SK-N-SH (cell line): ENCODE measurements at regions not wholly inside any gene's neighbourhood (a gene's known extent, or its start where the extent isn't known, plus 50 kb on each side); places are given as distances from the start of the nearest gene placed in this dataset.

Experiments
- CTCF ChIA-PET: fragments of 300-600, 350-600 bp; formaldehyde crosslinking; extraction: SDS; loops from one replicate; lab custom pipeline; 2021; lab: Yijun Ruan, JAX
- POLR2A ChIA-PET: fragments of 350-600 bp; sonication (Branson Sonifier 250); formaldehyde crosslinking; extraction: SDS; loops from one replicate; lab custom pipeline; 2020; ENCODE audit warnings: antibody characterized with exemption, inconsistent platforms; lab: Yijun Ruan, JAX
- DNase-seq: peaks from one replicate; pipeline ENCODE4 v3.0.0; 2012
- H2AFZ ChIP-seq: fragments of 200-600 bp; sonication (generic); 2 replicates; pipeline ENCODE4 v1.8.1; 2016; ENCODE audit warnings: antibody characterized with exemption, mild to moderate bottlenecking, low read depth
- H3F3A ChIP-seq: fragments of 200-600 bp; sonication (generic); replicated peaks from 2 replicates; pipeline ENCODE3; 2016; ENCODE audit warnings: antibody characterized with exemption, mild to moderate bottlenecking; ENCODE audit not compliant: insufficient read depth
- H3K27ac ChIP-seq, 2 experiments: fragments of 200-500 bp in 1 of 2; fragments of 200-600 bp in 1 of 2; sonication (Bioruptor generic) in 1 of 2; sonication (generic), shearing (Covaris generic) in 1 of 2; 2 replicates each; pipeline versions ENCODE4 v1.5.1 to v1.6.1; 2014 to 2016; ENCODE audit warnings: low read depth in 2 of 2, inconsistent platforms in 1 of 2, low read length in 1 of 2, mild to moderate bottlenecking in 1 of 2, mixed read lengths in 1 of 2
- H3K27me3 ChIP-seq: fragments of 200-600 bp; sonication (generic), shearing (Covaris generic); 2 replicates; pipeline ENCODE4 v1.6.1; 2016; ENCODE audit warnings: mixed run types; ENCODE audit not compliant: insufficient read depth
- H3K36me3 ChIP-seq, 2 experiments: fragments of 200-500 bp in 1 of 2; fragments of 200-600 bp in 1 of 2; sonication (Bioruptor generic) in 1 of 2; sonication (generic) in 1 of 2; replicated peaks in 1 of 2; 2 replicates each; pipeline versions ENCODE3 to v1.5.1; 2014 to 2016; ENCODE audit warnings: low read length in 1 of 2, mild to moderate bottlenecking in 1 of 2; ENCODE audit not compliant: insufficient read depth in 2 of 2, control insufficient read depth in 1 of 2
- H3K4me1 ChIP-seq, 2 experiments: fragments of 200-500 bp in 1 of 2; fragments of 200-600 bp in 1 of 2; sonication (Bioruptor generic) in 1 of 2; sonication (generic), shearing (Covaris generic) in 1 of 2; 2 replicates each; pipeline versions ENCODE4 v1.5.1 to v1.6.1; 2014 to 2016; ENCODE audit warnings: low read depth in 1 of 2, low read length in 1 of 2, mixed run types in 1 of 2; ENCODE audit not compliant: insufficient read depth in 2 of 2, control insufficient read depth in 1 of 2
- H3K4me2 ChIP-seq: fragments of 200-600 bp; sonication (generic), shearing (Covaris generic); 2 replicates; pipeline ENCODE4 v1.6.1; 2017; ENCODE audit warnings: mixed run types
- H3K4me3 ChIP-seq, 2 experiments: fragments of 200-500 bp in 1 of 2; fragments of 200-600 bp in 1 of 2; sonication (Bioruptor generic) in 1 of 2; sonication (generic), shearing (Covaris generic) in 1 of 2; 2 replicates each; pipeline versions ENCODE4 v1.5.1 to v1.8.1; 2014 to 2016; ENCODE audit warnings: low read depth in 2 of 2, inconsistent platforms in 1 of 2, low read length in 1 of 2, mild to moderate bottlenecking in 1 of 2, mixed read lengths in 1 of 2, moderate library complexity in 1 of 2
- H3K79me2 ChIP-seq: fragments of 200-600 bp; sonication (generic); 2 replicates; pipeline ENCODE4 v1.8.1; 2017; ENCODE audit warnings: mild to moderate bottlenecking; ENCODE audit not compliant: insufficient read depth
- H3K9ac ChIP-seq: fragments of 200-600 bp; sonication (generic); 2 replicates; pipeline ENCODE4 v1.6.1; 2017; ENCODE audit warnings: mixed run types
- H3K9me2 ChIP-seq: fragments of 200-600 bp; sonication (generic); 2 replicates; pipeline ENCODE4 v1.6.1; 2017; ENCODE audit warnings: mixed run types
- H3K9me3 ChIP-seq: fragments of 200-600 bp; sonication (generic); 2 replicates; pipeline ENCODE4 v1.6.1; 2017; ENCODE audit warnings: mixed run types, mild to moderate bottlenecking, moderate library complexity
- H4K20me1 ChIP-seq: fragments of 200-600 bp; sonication (generic); 2 replicates; pipeline ENCODE4 v1.6.1; 2017; ENCODE audit warnings: mild to moderate bottlenecking, mixed run types; ENCODE audit not compliant: insufficient read depth
- CHD2 ChIP-seq: fragments of 150-350 bp; IDR thresholded peaks from 2 replicates; pipeline ENCODE4 v1.6.1; 2018; ENCODE audit warnings: low read length; ENCODE audit not compliant: partially characterized antibody
- CTCF ChIP-seq: fragments of 200-600 bp; sonication (generic); IDR thresholded peaks from 2 replicates; pipeline ENCODE4 v1.6.1; 2017; ENCODE audit warnings: antibody characterized with exemption, mild to moderate bottlenecking, moderate library complexity
- FOXJ3 ChIP-seq: sonication (generic); formaldehyde crosslinking; IDR thresholded peaks from 2 replicates; pipeline ENCODE4 v1.5.1; 2020; ENCODE audit warnings: mild to moderate bottlenecking, missing genetic modification reagents
- GABPA ChIP-seq: IDR thresholded peaks from 2 replicates; pipeline ENCODE4 v1.4.0; 2012; ENCODE audit warnings: low read depth, mild to moderate bottlenecking
- IRF3 ChIP-seq: fragments of 150-350 bp; IDR thresholded peaks from 2 replicates; pipeline ENCODE4 v1.6.1; 2016; ENCODE audit warnings: mild to moderate bottlenecking, low read depth, low read length
- JUND ChIP-seq: IDR thresholded peaks from 2 replicates; pipeline ENCODE4 v1.4.0; 2012
- MXI1 ChIP-seq: IDR thresholded peaks from 2 replicates; pipeline ENCODE4 v1.6.1; 2012; ENCODE audit warnings: mild to moderate bottlenecking, low read depth, low read length, improper control_type of control experiment
- NRF1 ChIP-seq: IDR thresholded peaks from 2 replicates; pipeline ENCODE4 v1.6.1; 2012; ENCODE audit warnings: low read depth, mild to moderate bottlenecking, low read length
- POLR2AphosphoS5 ChIP-seq: IDR thresholded peaks from 2 replicates; pipeline ENCODE4 v1.6.1; 2012; ENCODE audit warnings: low read depth, low read length
- REST ChIP-seq: IDR thresholded peaks from 2 replicates; pipeline ENCODE4 v1.6.1; 2012; ENCODE audit warnings: mild to moderate bottlenecking, low read depth, low read length, moderate library complexity
- RXRA ChIP-seq: IDR thresholded peaks from 2 replicates; pipeline ENCODE4 v1.4.0; 2012; ENCODE audit warnings: low read depth, mild to moderate bottlenecking, borderline replicate concordance
- SIN3A ChIP-seq: IDR thresholded peaks from 2 replicates; pipeline ENCODE4 v1.6.1; 2012; ENCODE audit warnings: low read depth, mild to moderate bottlenecking, low read length, moderate library complexity, borderline replicate concordance
- SMC3 ChIP-seq: IDR thresholded peaks from 2 replicates; pipeline ENCODE4 v1.6.1; 2012; ENCODE audit warnings: low read depth, low read length, improper control_type of control experiment
- TAF1 ChIP-seq: IDR thresholded peaks from 2 replicates; pipeline ENCODE4 v1.6.1; 2012; ENCODE audit warnings: low read depth, mild to moderate bottlenecking, low read length, moderate library complexity, borderline replicate concordance
- TEAD4 ChIP-seq: IDR thresholded peaks from 2 replicates; pipeline ENCODE4 v1.4.0; 2012; ENCODE audit warnings: mild to moderate bottlenecking, borderline replicate concordance; ENCODE audit not compliant: insufficient read depth
- USF1 ChIP-seq: IDR thresholded peaks from 2 replicates; pipeline ENCODE4 v1.4.0; 2012; ENCODE audit warnings: low read depth, borderline replicate concordance
- WGBS: methylation state at CpG from one replicate; pipeline ENCODE4 v1.1.6; 2017; ENCODE audit warnings: low lambda C conversion rate; 5-methylcytosine and 5-hydroxymethylcytosine counted together
- TF ChIP-seq, protein P1 (sequence below): IDR thresholded peaks from 2 replicates; pipeline ENCODE4 v1.4.0; 2012; ENCODE audit warnings: low read depth, borderline replicate concordance
- TF ChIP-seq, protein P2 (sequence below): fragments of 150-350 bp; IDR thresholded peaks from 2 replicates; pipeline ENCODE4 v1.6.1; 2017; ENCODE audit warnings: antibody characterized with exemption, low read length, low read depth, borderline replicate concordance
- TF ChIP-seq, protein P3 (sequence below): IDR thresholded peaks from 2 replicates; pipeline ENCODE4 v1.4.0; 2012; ENCODE audit warnings: low read depth

DNA sequence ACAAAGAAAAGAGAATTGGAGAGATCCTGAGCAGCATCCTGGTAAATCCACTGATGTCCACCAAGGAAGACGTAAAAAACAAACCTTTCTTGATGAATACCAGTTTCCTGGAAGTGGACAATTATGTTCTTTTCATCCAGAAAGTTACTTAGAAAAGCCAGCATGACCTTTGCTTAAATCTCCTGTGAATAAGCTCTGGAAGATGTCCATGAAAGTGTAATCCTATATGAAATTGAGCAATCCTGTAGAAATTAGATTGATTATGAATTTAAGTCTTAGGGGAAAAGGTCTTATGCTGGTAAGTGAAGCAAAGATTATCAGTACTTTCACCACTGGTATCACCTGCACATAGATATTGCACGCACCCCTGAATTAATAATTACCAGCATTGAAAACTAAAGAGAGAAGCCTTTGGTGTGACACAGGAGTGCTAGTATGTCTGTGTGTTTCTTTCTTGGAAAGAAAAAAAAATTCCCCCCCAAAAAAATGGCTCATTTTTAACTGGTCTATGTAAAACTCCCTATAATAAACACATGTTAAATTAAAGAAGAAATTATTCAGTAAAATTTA is 164.5 kb upstream of the LHX8 start (continued):
- TF ChIP-seq CTCF: no peak
- TF ChIP-seq IRF3: no peak
- no peak for TF ChIP-seq SMC3

DNA sequence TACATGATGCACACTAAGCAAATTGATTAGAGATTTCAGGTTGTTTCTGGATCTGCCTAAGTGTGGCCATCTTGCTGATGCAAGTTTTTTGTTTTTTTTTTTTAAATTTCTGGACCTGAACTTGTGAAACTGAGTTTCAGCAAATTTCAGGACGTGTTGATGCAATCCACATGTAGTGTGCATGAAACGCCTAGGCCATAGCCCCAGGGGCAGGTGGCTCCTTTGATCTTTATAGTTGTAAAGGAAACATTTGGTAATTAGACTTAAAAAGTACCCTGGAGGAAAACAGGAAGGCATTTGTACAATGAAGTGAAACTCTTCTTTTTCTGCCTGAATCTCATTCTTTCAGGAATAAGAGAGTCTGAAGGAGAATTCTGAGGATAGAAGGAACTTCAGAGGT is 162.2 kb upstream of the LHX8 start:
- H3K4me1 ChIP-seq: no peaks in the 10 kb centered on the region
- no peaks in the 10 kb centered on the region for H3K27me3 ChIP-seq
- no peaks in the 10 kb centered on the region for H4K20me1 ChIP-seq
- no peak for DNase-seq
- H3K4me2 ChIP-seq: no peak overlapping the region
- ChIA-PET POLR2A (no interaction called here), CTCF (no interaction called here)
- no peaks in the 10 kb centered on the region for H3K9me2 ChIP-seq
- H3K9me3 ChIP-seq: no peaks in the 10 kb centered on the region
- no peak overlapping the region for H3K4me3 ChIP-seq
- H3K36me3 ChIP-seq: no peaks in the 10 kb centered on the region
- no peaks in the 10 kb centered on the region for H3K79me2 ChIP-seq
- 16% methylated on average over 2 of the region's 2 CpGs for WGBS
- H2AFZ ChIP-seq: no peak overlapping the region
- no peak overlapping the region for H3K27ac ChIP-seq
- no peak overlapping the region for H3K9ac ChIP-seq
- H3F3A ChIP-seq: no peaks in the 10 kb centered on the region
- no peak for TF ChIP-seq USF1
- TF ChIP-seq POLR2AphosphoS5: no peak
- no peak for TF ChIP-seq TAF1
- TF ChIP-seq IRF3: no peak
- TF ChIP-seq RXRA: no peak
- no peak for TF ChIP-seq NRF1
- no peak for TF ChIP-seq CHD2
- TF ChIP-seq, protein P1, sequence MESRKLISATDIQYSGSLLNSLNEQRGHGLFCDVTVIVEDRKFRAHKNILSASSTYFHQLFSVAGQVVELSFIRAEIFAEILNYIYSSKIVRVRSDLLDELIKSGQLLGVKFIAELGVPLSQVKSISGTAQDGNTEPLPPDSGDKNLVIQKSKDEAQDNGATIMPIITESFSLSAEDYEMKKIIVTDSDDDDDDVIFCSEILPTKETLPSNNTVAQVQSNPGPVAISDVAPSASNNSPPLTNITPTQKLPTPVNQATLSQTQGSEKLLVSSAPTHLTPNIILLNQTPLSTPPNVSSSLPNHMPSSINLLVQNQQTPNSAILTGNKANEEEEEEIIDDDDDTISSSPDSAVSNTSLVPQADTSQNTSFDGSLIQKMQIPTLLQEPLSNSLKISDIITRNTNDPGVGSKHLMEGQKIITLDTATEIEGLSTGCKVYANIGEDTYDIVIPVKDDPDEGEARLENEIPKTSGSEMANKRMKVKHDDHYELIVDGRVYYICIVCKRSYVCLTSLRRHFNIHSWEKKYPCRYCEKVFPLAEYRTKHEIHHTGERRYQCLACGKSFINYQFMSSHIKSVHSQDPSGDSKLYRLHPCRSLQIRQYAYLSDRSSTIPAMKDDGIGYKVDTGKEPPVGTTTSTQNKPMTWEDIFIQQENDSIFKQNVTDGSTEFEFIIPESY: no peak
- no peak for TF ChIP-seq TEAD4
- TF ChIP-seq, protein P2, sequence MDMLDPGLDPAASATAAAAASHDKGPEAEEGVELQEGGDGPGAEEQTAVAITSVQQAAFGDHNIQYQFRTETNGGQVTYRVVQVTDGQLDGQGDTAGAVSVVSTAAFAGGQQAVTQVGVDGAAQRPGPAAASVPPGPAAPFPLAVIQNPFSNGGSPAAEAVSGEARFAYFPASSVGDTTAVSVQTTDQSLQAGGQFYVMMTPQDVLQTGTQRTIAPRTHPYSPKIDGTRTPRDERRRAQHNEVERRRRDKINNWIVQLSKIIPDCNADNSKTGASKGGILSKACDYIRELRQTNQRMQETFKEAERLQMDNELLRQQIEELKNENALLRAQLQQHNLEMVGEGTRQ: no peak
- no peak for TF ChIP-seq JUND
- TF ChIP-seq, protein P3, sequence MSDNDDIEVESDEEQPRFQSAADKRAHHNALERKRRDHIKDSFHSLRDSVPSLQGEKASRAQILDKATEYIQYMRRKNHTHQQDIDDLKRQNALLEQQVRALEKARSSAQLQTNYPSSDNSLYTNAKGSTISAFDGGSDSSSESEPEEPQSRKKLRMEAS: no peak
- no peak for TF ChIP-seq MXI1
- TF ChIP-seq SIN3A: no peak
- TF ChIP-seq FOXJ3: no peak
- no peak for TF ChIP-seq REST
- TF ChIP-seq GABPA: no peak
